CD14-positive monocyte (primary cell): ENCODE measurements at regions not wholly inside any gene's neighbourhood (a gene's known extent, or its start where the extent isn't known, plus 50 kb on each side); places are given as distances from the start of the nearest gene placed in this dataset.

Experiments
- DNase-seq, 3 donors: peaks; one replicate each; pipeline ENCODE4 v3.0.0-alpha.2; 2011 to 2022
- H2AFZ ChIP-seq: 2 replicates; pipeline ENCODE4 v1.6.0; 2012; ENCODE audit warnings: mild to moderate bottlenecking, low read depth, low read length, inconsistent platforms; ENCODE audit not compliant: insufficient read depth, poor library complexity, severe bottlenecking
- H3K27ac ChIP-seq, 2 donors: 1 replicate in 1 of 2; 2 replicates in 1 of 2; pipeline ENCODE4 v1.5.1; 2012 to 2013; ENCODE audit warnings: low read length in 2 of 2, control low read depth in 1 of 2, inconsistent platforms in 1 of 2, low read depth in 1 of 2, mild to moderate bottlenecking in 1 of 2
- H3K27me3 ChIP-seq, 2 donors: one replicate each; pipeline versions ENCODE4 v1.6.0 to v1.6.1; 2011 to 2013; ENCODE audit warnings: low read length in 2 of 2; ENCODE audit not compliant: control insufficient read depth in 2 of 2, insufficient read depth in 2 of 2
- H3K36me3 ChIP-seq, 2 donors: replicated peaks in 1 of 2; 1 replicate in 1 of 2; 2 replicates in 1 of 2; pipeline versions ENCODE4 v1.5.1 to v1.6.1; 2012 to 2013; ENCODE audit warnings: low read length in 2 of 2, control low read depth in 1 of 2, inconsistent platforms in 1 of 2, mild to moderate bottlenecking in 1 of 2; ENCODE audit not compliant: insufficient read depth in 2 of 2, control insufficient read depth in 1 of 2
- H3K4me1 ChIP-seq, 2 donors: 1 replicate in 1 of 2; 2 replicates in 1 of 2; pipeline versions ENCODE4 v1.5.1 to v1.6.1; 2012 to 2013; ENCODE audit warnings: low read length in 2 of 2, control low read depth in 1 of 2, inconsistent platforms in 1 of 2, mild to moderate bottlenecking in 1 of 2, moderate library complexity in 1 of 2; ENCODE audit not compliant: insufficient read depth in 2 of 2, control insufficient read depth in 1 of 2
- H3K4me2 ChIP-seq: replicated peaks from 2 replicates; pipeline ENCODE3; 2012; ENCODE audit warnings: low read length, moderate library complexity, mild to moderate bottlenecking; ENCODE audit not compliant: poor library complexity, severe bottlenecking; ENCODE audit errors: extremely low read depth
- H3K4me3 ChIP-seq, 3 experiments: fragments of 200-600 bp in 1 of 3; sonication (generic) in 1 of 3; replicated peaks in 1 of 3; 1 replicate in 2 of 3; 2 replicates in 1 of 3; pipeline ENCODE4 v1.5.1; 2011 to 2013; ENCODE audit warnings: low read length in 3 of 3, mild to moderate bottlenecking in 3 of 3, control low read depth in 2 of 3, low read depth in 2 of 3, inconsistent platforms in 1 of 3, moderate library complexity in 1 of 3
- H3K79me2 ChIP-seq: 2 replicates; pipeline ENCODE4 v1.6.0; 2012; ENCODE audit warnings: mild to moderate bottlenecking, control low read depth, inconsistent platforms, low read length, moderate library complexity; ENCODE audit not compliant: insufficient read depth
- H3K9ac ChIP-seq: 2 replicates; pipeline ENCODE4 v1.6.0; 2017; ENCODE audit warnings: low read length, mild to moderate bottlenecking; ENCODE audit not compliant: insufficient read depth, poor library complexity, severe bottlenecking
- H3K9me3 ChIP-seq, 2 donors: replicated peaks in 1 of 2; 1 replicate in 1 of 2; 2 replicates in 1 of 2; pipeline versions ENCODE4 v1.5.1 to v1.6.1; 2012 to 2013; ENCODE audit warnings: low read length in 2 of 2, control low read depth in 1 of 2; ENCODE audit not compliant: control insufficient read depth in 1 of 2, insufficient read depth in 1 of 2
- H4K20me1 ChIP-seq: 2 replicates; pipeline ENCODE4 v1.6.0; 2012; ENCODE audit warnings: mild to moderate bottlenecking, low read length, control low read depth, moderate library complexity; ENCODE audit not compliant: insufficient read depth
- H3K27ac Mint-ChIP-seq, 7 donors: one replicate each; pipeline ENCODE4 v1.8.0; 2020; ENCODE audit warnings: mild to moderate bottlenecking in 7 of 7, mixed read lengths in 7 of 7, moderate library complexity in 6 of 7, inconsistent platforms in 2 of 7
- H3K27me3 Mint-ChIP-seq, 3 donors: one replicate each; pipeline ENCODE4 v1.8.0; 2021 to 2022; ENCODE audit warnings: low read depth in 3 of 3, mild to moderate bottlenecking in 3 of 3, mixed read lengths in 3 of 3, moderate library complexity in 3 of 3, inconsistent platforms in 1 of 3
- H3K36me3 Mint-ChIP-seq, 2 donors: one replicate each; pipeline ENCODE4 v1.8.0; 2020; ENCODE audit warnings: mixed read lengths in 2 of 2, inconsistent platforms in 1 of 2, mild to moderate bottlenecking in 1 of 2
- H3K4me1 Mint-ChIP-seq: one replicate; pipeline ENCODE4 v1.8.0; 2020; ENCODE audit warnings: mild to moderate bottlenecking, mixed read lengths
- H3K4me3 Mint-ChIP-seq, 2 donors: one replicate each; pipeline ENCODE4 v1.8.0; 2020; ENCODE audit warnings: mild to moderate bottlenecking in 2 of 2, mixed read lengths in 2 of 2, moderate library complexity in 1 of 2
- H3K9me3 Mint-ChIP-seq, 7 donors: one replicate each; pipeline ENCODE4 v1.8.0; 2020 to 2022; ENCODE audit warnings: mixed read lengths in 7 of 7, mild to moderate bottlenecking in 6 of 7, moderate library complexity in 6 of 7, inconsistent platforms in 2 of 7
- CTCF ChIP-seq: fragments of 200-600 bp; IDR thresholded peaks from one replicate; pipeline ENCODE4 v1.8.0; 2022; ENCODE audit warnings: antibody characterized with exemption, mild to moderate bottlenecking
- WGBS: methylation state at CpG from one replicate; pipeline ENCODE4 v1.1.5; 2013; ENCODE audit warnings: missing lambda C conversion rate; ENCODE audit not compliant: insufficient coverage; 5-methylcytosine and 5-hydroxymethylcytosine counted together
- intact Hi-C, 2 donors: fragments of 100-400 bp; cut with micrococcal nuclease; formaldehyde crosslinking; loops; one replicate each; pipeline versions ENCODE4 v1.15.0 to v1.15.1; 2023

DNA sequence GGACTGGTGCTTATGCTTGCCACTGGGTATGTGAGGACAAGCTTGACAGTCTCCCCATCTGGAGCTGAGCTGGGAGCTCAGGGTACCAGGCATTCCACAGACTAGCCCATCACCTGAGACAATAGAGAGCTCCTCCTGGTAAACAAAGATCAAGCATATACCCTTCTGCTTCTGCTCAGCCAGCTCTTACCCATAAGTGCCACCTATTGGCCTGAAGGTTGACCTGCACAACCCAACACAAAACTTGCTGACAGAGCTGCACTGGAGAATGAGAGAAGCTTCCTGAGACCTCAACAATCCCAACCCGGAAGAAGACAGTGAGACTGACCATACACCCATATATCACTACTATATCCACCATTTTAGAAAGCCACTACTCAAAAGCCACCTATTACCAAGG lies 1049.2 kb upstream of the INTU start:
- Histone ChIP-seq H3K4me3 (no peak overlapping the region), H3K4me1 (no peaks in the 10 kb centered on the region), H3K9me3 (peaks cover 14 to 16% of the 10 kb centered on the region in 2 donors), H2AFZ (no peak overlapping the region), H3K4me2 (no peak overlapping the region), H3K79me2 (no peaks in the 10 kb centered on the region), H3K27me3 (no peaks in the 10 kb centered on the region), H3K27ac (no peak overlapping the region), H3K9ac (no peak overlapping the region), H3K36me3 (no peaks in the 10 kb centered on the region), H4K20me1 (no peaks in the 10 kb centered on the region)
- H3K4me3 Mint-ChIP-seq, result no peak overlapping the region
- H3K9me3 Mint-ChIP-seq, result peaks cover 0 to 19% (median 8%) of the 10 kb centered on the region in 7 donors
- H3K36me3 Mint-ChIP-seq, result no peaks in the 10 kb centered on the region
- TF ChIP-seq CTCF, result no peak
- WGBS, result 100% methylated on average over 1 of the region's 1 CpG
- H3K27ac Mint-ChIP-seq, result no peak overlapping the region
- intact Hi-C loops, result no loop called here
- H3K27me3 Mint-ChIP-seq, result peaks cover 0 to 2% (median 0%) of the 10 kb centered on the region in 3 donors
- DNase-seq, result no peak
- no peaks in the 10 kb centered on the region for H3K4me1 Mint-ChIP-seq

DNA sequence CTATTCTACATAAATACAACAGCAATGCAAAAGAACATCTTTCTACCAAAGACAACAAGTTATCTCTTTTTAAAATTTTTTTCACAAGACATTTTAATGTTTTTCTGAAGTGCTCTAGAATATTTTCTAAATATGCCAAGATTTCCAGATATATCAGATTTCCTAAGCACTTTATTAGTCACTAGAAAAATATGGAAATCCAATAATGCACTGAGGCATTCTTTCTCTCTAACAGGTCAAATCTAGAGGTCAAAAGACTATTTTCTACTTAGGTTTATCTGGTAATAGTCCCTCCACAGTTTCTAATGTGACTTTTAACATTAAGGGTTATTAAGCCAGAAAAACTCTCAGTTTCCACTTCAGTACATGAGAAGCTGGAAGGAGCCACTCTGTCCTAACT lies 1041.2 kb upstream of the INTU start:
- Histone ChIP-seq H3K9me3 (no peaks in the 10 kb centered on the region), H3K27ac (no peak overlapping the region), H3K4me2 (no peak overlapping the region), H3K4me3 (no peak overlapping the region), H2AFZ (no peak overlapping the region), H3K36me3 (no peaks in the 10 kb centered on the region), H3K79me2 (no peaks in the 10 kb centered on the region), H3K4me1 (no peaks in the 10 kb centered on the region), H4K20me1 (no peaks in the 10 kb centered on the region), H3K27me3 (no peaks in the 10 kb centered on the region), H3K9ac (no peak overlapping the region)
- Mint-ChIP-seq H3K9me3 (peaks cover 0 to 5% (median 0%) of the 10 kb centered on the region in 7 donors), H3K27me3 (peaks cover 0 to 2% (median 0%) of the 10 kb centered on the region in 3 donors), H3K4me3 (no peak overlapping the region), H3K27ac (no peak overlapping the region), H3K36me3 (no peaks in the 10 kb centered on the region), H3K4me1 (no peaks in the 10 kb centered on the region)
- no peak for DNase-seq
- no peak for TF ChIP-seq CTCF
- intact Hi-C loops, result no loop called here
